NCI-H460 (cell line): ENCODE measurements at regions not wholly inside any gene's neighbourhood (a gene's known extent, or its start where the extent isn't known, plus 50 kb on each side); places are given as distances from the start of the nearest gene placed in this dataset.

Experiments
- DNase-seq: peaks from one replicate; pipeline ENCODE4 v3.0.0-alpha.2; 2016; ENCODE audit warnings: low read depth; ENCODE audit errors: extremely low read depth

DNA sequence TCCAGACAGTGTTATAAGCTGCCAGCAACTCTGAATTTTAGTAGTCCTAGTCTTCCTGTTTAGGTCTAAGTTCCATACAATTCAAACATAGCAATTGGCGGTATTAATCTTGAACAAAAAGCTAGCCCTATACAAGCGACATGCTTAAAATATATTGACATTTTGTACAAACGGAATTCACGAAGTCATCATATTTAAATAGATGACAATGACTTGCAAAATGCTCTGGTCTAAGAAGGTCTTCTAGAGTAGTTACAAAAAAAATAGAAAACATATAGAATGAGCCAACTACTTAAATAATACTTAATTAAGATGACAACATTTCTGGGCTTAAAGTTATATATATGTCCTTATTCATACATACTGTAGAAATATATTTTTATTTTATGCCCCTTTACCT is 446.6 kb downstream of the ANKRD7 start:
- DNase-seq = no peak

DNA sequence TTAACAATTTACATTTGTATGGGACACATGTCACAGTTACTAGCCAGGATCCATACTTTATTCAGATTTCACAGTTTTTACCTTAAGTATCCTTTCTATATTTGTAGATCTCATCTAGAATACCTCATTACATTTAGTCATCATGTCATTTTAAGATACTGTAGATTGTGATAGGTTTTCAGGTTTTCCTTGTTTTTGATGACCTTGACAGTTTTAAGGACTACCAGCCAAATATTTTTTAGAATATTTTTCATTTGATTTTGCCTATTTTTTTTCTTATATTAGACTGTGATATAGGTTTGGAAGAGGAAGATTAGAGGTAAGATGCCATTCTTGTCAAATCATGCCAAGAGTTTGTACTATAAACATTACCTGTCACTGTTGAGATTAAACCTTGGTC is 460.3 kb downstream of the ANKRD7 start:
- no peak for DNase-seq

DNA sequence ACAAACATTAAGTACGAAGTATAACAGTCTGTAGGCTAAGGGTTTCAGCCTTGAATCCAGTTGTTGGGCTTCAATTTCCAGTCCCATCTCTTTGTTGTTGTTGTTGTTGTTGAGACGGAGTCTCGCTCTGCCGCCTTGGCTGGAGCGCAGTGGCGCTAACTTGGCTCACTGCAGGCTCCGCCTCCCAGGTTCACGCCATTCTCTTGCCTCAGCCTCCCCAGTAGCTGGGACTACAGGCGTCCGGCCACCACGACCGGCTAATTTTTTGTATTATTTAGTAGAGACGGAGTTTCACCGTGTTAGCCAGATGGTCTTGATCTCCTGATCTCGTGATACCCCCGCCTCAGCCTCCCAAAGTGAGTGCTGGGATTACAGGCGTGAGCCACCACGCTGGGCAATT is 464.9 kb downstream of the ANKRD7 start:
- no peak for DNase-seq

DNA sequence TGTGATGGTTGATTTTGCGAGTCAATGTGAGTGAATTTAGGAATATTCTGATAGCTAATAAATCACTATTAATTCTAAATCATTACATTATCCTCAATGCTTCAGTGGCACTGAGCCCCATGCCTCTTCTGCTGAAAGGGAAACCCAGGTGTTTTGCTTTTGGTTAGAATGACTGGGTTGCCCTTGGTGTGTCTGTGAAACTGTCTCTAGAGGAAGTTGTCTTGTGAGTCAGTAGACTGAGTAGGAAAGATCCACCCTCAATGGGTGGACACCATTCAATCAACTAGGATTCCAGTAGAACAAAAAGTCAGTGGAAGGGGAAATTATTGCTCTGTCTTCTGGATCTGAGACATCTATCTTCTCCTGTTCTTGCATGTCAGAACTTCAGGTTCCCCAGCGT is 472.4 kb downstream of the ANKRD7 start:
- no peak for DNase-seq

DNA sequence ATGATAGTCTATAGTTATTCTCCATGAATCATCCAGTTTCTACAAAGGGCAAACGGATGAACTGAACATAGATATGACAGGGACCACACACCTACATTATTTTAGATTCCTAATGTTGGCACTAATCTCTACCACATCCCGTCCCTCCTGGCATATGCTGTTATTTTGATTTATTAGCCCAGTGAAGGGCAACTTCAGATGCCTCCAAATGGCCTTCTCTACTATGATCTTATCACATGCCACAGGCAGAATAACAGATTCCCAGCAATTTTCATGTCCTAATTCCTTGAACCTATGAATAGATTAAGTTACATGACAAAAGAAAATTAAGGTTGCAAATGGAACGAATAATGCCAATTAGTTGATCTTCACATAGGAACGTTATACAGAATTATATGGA is 474.7 kb downstream of the ANKRD7 start:
- no peak for DNase-seq

DNA sequence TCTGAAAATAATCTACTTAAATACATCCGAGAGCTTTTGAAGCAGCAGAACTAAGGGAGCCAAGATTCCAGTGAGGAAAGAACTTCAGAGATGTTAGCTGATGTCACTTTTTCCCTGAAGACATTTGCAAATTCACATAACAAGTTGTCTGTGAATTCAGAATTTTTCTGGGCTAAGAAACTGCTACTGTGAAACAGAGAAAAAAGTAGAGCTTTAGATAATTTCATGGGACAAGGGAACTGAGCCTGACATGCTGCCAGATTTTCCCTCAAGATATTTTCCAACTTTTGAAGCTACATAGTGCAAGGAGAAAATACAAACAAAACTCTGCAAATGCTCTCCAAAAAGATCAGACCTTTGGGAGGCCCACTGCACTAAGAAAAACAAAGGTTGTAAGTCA is 484.2 kb downstream of the ANKRD7 start:
- DNase-seq = no peak

DNA sequence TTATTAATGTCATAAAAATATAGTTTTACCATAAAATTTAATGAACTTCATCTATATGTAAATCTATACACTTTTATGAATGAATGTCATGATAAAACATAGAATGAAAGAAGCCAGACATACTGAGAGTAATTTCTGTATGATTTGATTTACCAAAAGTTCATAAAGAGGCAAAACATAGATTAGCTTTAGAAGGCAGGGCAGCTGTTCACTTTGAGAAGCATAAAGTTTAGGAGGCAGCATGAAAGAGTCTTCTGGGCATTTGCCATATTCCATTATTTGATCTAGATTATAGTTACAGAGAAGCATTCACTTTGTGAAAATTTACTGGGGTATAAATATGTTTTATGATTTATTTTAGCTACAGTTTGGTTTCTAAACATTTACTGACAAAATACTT is 487.2 kb downstream of the ANKRD7 start:
- DNase-seq = no peak

DNA sequence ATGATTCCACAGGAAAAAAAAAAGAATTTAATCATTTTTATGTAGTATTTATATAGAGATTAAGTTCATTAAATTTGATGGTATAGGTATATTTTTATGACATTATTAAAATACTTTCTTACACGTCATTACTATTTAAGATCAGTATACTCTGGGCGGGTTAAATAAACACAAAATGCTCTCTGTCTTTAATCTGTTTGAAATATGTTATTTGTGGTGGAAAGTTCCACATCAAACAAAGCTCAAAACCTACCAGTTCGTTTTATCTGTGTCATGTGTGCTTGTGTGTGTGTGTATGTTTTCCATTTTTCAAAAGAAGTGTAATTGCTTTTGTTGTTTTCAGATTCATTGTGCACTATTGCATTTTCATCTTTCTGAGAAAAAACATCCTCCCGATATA is 488.5 kb downstream of the ANKRD7 start:
- no peak for DNase-seq

DNA sequence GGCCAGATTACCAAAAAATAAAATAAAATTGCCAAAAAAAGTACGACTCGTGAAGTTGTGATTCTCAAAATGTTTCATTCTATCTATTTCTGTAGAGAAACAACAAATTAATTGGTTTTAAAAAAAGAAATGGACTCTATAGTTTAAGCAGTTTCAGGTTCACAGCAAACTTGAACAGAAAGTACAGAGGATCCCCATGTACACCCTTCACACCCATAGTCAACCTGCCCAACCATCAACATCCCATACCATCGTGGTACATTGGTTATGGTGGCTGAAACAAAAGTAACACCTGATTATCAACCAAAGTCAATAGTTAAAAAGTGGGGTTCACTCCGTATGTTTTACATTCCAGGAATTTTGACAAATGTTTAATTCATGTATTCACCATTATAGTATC is 496.1 kb downstream of the ANKRD7 start:
- DNase-seq = no peak

DNA sequence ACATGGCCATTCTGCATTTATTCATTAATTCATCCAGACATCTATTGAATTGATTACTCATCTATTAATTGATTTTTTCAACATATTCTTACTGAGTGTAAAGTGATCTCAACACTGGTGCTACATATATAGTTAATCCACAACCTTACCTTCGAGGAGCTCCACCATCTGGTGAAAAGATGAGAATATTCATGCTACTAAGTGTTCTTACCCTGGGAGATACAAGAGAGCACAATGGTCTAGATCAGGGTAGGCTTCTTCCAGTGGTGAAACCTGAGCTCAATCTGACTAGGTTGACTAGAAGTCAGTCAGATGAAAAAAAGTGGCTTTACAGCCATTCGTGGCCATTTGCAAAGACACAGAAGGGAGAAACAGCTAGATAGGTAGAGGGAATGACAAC is 507.4 kb downstream of the ANKRD7 start:
- no peak for DNase-seq

DNA sequence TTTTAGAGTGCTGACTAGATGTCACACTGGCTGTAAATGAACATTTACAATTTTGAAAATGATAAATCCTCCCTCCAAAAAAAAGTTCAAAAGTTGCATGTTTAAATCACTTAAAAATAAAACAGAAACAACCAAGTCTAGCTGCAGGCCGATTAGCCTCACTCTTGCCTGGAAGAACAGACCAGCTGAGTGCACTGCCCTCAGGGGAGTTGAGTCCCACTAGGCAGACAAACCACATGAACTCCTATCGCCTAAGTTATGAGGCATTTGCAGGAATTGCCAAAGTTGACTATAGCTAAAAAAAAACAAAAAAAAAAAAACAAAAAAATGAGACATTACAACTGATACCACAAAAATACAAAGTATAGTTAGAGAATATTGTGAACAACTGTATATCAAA is 510.0 kb downstream of the ANKRD7 start:
- DNase-seq = no peak

DNA sequence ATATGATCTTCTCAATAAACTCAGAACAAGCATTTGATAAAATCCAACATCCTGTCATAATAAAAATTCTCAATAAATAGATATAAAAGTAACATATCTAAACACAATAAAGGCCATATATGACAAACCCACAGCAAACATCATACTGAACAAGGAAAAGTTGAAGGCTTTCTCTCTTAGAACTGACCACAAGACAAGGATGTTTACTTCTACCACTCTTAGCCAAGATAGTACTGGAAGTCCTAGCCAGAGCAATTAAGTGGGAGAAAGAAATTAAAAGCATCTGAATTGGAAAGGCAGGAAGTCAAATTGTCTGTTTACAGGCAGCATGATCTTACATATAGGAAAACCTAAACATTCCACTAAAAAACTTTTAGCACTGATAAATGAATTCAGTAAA is 510.9 kb downstream of the ANKRD7 start:
- no peak for DNase-seq

DNA sequence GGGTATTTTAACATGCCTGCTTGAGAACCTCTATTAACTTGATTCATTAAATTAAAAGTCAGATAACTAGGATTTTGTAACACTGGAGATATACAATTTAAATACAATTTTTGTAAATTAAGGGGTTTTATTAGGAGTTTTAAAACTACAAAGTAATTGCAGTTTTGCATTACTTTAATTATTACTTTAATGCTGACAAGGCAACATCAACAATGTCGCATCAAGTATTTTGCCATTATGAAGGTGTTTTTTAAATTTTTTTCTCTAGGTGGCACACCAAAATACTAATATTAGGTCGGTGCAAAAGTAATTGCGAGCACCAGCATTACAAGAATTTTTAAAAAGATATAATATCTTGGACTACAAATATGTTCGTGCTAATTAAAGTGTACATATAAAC is 513.4 kb downstream of the ANKRD7 start:
- no peak for DNase-seq

DNA sequence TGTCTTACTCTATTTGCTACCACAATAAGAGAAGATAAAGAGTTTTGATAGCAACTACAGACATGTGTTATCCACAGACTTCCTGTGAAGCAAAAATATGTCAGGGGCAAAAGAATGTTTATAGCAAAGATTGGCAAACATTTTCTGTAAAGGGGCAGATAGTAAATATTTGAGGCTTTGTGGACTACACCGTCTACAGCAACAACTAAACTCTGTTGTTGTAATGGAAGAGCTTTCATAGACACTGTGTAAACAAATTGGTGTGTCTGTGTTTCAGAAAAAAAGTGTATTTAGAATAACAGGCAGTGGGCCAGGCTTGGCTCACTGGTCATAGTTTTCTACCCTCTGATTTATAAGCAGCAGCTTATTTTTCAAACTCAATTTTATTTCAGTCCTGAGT is 521.4 kb downstream of the ANKRD7 start:
- no peak for DNase-seq

DNA sequence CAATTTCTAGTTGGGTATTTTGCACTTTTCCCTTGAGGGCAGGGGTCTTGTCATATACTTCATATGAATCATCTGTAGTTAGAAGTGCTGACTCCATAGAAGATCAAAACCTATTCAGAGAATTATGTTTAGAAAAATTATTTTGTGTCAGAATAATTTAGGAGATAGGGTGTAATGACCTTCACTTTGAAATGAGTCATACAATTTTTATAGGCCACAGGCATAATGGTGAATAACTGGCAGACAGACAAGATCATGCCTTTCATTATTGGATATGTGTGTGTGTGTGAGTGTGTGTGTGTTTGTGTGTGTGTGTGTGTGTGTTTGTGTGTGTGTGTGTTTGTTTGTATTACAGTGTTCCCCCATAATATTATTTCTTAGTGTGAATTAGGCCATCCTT is 523.0 kb downstream of the ANKRD7 start:
- DNase-seq = no peak

DNA sequence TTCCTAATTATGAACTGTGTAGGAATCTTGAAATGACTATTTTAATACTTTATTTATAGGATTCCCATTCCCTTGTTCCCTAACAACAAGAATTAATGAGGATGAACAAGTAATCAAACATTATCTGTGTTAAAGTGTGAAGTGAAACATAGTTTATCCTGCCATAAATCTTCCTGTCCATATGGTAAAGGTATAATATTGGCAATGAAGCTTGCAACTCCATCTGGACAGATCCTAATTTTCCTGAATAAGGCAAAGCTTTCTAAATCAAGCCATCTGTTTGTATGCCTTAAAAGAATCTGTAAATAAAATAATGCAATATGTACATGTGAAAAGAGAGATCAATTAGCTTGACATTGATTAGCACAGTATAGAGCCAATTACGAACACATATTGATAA is 529.0 kb downstream of the ANKRD7 start:
- no peak for DNase-seq

DNA sequence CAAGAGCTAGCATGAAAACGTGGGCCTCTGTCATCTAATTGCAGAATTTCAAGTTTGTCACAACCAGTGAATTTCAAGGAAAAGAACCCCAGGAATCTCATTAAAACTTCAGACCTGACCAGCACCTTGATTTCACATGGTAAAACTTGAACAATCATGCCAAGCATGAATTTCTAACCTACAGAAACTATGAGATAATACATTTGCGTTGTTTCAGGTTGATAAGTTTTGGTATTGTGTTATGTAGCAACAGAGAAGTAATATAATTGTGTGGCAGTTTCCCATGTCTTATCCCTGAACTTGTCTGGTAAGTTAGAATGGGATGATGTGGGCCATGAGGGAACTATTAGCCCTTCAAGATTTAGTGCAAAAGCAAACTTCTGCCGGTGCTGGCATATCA is 530.1 kb downstream of the ANKRD7 start:
- no peak for DNase-seq

DNA sequence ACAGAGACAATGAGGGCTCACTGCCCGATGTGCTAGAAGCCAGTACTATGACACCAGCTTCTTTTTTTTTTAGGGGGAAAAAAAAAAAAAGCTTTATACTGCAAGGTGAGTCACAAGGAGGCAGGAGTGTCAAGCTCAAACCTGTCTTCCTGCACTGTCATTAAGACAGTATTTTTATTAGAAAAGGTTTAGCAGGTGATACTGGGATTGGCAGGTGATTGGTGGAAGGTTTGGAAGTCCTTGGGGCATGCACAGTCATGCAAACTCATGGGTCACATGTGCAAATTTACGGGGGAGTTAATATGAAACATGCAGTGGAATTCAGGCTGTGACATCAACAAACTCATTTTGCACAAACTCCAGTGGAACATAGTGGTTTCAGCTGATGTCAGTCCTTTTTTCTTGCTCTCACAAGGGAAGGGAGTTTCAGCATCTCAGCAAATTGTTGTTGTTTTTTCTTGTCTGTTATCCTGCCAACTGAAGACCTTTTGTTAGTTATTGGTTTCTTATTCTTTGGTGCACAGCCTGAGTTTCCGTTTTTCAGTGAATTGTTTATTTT is 530.6 kb downstream of the ANKRD7 start:
- DNase-seq = no peak

DNA sequence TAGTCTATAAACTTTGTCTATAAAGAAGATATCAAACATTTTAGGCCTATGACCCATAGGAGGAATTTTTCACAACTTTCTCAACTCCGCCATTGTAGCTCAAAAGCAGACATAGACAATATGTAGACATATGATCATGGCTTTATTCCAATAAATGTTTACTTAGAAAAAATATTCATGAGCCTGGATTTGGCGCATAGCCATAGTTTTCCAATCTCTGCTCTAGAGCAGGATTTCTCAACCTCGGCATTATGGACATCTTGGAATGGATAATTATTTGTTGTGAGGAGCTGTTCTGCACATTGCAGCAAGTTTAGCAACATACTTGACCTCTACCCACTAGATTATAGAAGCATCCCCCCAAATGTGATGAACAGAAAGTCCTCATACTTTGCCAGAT is 532.6 kb downstream of the ANKRD7 start:
- no peak for DNase-seq

DNA sequence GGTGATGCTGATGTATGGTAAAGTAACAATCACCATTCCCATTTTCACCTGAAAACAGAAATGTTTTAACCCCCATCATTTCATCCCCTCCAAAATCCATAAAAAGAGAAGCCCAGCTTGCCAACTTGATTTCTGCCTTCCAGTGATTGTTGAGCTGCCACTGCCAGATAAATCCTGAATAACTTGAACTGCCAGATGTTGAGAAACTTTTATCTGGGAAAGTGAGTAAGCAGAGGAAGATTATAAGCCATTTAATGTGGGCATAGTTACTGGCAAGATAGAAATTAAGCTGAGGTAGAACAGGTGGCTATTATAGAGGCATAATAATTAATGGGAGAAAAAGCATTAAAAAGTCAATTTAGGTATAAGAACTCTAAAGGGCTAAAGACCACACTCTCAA is 534.1 kb downstream of the ANKRD7 start:
- DNase-seq = no peak

DNA sequence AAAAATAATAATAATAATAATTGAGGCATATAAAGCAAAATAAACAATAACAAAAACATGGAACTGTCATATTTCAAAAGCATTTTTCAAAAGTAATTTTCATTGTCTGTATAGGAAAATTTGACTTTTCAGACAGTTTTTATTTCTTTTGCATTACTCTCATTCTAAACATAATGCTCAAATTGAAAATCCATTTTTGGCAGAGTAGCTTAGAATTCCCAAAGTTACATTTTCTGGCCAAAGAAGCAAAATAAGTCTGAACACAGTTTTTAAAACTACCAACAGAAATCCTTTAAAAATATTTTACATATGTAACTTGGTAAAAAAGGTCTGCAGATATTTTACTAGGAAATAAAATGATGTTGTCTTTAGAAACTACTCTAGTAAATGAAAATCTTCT is 535.4 kb downstream of the ANKRD7 start:
- DNase-seq = no peak

DNA sequence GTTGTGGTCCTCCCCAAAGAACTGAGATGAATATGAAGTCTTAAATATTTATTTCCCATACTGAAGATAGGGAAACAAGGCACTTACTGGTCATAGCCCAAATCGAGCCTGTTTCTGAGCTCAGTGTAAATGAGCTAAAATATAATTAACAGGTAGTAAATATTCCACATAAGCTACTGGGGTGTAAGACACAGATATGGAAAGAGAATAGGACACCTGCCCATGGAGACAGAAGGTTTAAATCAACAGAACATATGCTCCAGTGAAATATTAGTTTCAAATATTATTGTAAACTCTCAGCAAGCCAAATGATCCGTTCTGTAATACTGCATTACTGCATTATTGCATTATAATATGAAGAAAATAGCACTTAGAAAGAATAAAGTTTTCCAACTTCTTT is 537.9 kb downstream of the ANKRD7 start:
- no peak for DNase-seq

DNA sequence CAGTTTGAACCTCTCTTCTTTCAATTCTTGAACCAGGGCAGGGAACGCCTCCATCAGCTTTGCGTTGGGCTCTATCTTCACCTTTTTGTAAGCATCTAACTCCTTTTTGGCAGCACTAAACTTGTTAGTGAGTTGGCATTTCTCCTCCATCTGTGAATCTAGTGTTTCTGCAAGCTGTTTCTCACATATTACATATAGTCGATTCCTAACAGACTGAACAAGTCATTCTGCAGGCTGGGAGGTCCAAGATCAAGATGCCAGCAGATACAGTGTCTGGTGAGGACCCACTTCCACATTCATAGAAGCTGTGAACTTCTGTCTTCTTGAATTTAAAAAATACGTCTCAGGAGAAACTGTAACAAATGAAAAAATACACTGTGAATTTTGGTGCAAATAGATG is 539.7 kb downstream of the ANKRD7 start:
- DNase-seq = no peak

DNA sequence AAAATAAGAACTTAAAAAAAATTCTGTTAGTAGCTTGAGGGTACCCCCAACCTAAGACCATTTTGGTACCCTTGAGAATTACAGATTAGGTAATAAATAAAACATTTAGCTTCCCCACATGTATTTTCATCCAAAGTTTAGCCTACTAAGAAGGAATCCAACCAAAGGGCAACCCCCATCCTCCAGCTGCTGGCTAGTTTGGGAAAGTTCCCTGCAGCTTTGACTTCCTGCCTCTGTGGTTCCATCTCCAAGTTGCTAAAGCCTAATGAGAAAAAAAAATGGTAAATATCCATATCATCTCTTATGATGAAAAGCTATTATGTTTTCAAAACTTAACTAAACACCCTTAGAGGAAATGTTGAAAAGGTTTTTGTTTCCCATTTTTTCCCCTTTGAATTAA is 547.2 kb downstream of the ANKRD7 start:
- no peak for DNase-seq
